ENCODE measurements at regions not wholly inside any gene's neighbourhood (a gene's known extent, or its start where the extent isn't known, plus 50 kb on each side); places are given as distances from the start of the nearest gene placed in this dataset.

DNA sequence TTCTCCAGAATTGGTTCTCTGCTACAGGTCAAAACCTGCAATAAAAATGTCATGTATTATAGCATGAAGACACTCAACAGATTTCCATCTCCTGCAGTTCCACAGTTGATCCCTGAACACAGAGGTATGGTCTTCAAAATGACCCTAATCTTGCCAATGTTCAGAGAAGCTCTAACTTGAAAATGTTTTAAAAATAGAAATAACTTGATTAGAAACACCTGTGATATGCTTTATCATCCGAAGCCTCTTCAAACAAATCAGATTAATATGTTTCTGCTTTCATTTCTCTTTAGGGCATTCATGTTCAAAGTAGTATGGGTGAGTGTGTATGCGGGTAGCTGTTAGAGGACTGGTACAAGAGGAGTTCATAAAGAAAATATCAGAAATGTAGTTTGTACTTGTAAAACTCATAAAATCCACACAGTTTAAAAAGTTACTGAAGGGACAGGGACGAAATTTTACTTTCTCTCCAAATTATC lies 60.4 kb downstream of the KCNRG start:
- TF ChIP-seq POLR2A (IDR thresholded peaks at IDR 0.05) (no peak), POLR2AphosphoS5 (IDR thresholded peaks at IDR 0.05) (no peak), EP300 (IDR thresholded peaks at IDR 0.05; ENCODE audit: low read depth) (no peak)
- TF ChIP-seq, protein P1, sequence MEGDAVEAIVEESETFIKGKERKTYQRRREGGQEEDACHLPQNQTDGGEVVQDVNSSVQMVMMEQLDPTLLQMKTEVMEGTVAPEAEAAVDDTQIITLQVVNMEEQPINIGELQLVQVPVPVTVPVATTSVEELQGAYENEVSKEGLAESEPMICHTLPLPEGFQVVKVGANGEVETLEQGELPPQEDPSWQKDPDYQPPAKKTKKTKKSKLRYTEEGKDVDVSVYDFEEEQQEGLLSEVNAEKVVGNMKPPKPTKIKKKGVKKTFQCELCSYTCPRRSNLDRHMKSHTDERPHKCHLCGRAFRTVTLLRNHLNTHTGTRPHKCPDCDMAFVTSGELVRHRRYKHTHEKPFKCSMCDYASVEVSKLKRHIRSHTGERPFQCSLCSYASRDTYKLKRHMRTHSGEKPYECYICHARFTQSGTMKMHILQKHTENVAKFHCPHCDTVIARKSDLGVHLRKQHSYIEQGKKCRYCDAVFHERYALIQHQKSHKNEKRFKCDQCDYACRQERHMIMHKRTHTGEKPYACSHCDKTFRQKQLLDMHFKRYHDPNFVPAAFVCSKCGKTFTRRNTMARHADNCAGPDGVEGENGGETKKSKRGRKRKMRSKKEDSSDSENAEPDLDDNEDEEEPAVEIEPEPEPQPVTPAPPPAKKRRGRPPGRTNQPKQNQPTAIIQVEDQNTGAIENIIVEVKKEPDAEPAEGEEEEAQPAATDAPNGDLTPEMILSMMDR (IDR thresholded peaks at IDR 0.05): no peak
- WGBS, 2 donors (ENCODE audit: low coverage in 1 of 2): 59 to 81% methylated on average over 3 of the region's 3 CpGs
- no peak for DNase-seq
- peak overlapping the region in 3 of 4 donors; percentile 14 to 30 (median 30) for H3K27ac ChIP-seq
- H3K36me3 ChIP-seq: no peaks in the 10 kb centered on the region
- no peaks in the 10 kb centered on the region for H3K9me3 ChIP-seq
- in situ Hi-C loops (cut with MboI; ENCODE audit: low pct_ligation_motif_present in 1 of 4, low pct_unique_long_range_greater_than_20kb in 1 of 4, low sequenced_read_pairs in 3 of 4) (loop anchor here in 2 of 4 donors (25.0 kb wide), 2 partner anchors 462 to 837 kb away; partner anchors contain the start of gene RNASEH2B (in 1 of the 2)), intact Hi-C loops (cut with DNase I; ENCODE audit: low total_unique reads) (no loop called here)
- no peak overlapping the region for H3K4me3 ChIP-seq
- H3K27me3 ChIP-seq: no peaks in the 10 kb centered on the region
- H3K4me1 ChIP-seq: peaks cover 5 to 88% (median 21%) of the 10 kb centered on the region in 4 donors

- H3K36me3 ChIP-seq: no peaks in the 10 kb centered on the region
- H3K9me3 ChIP-seq: no peaks in the 10 kb centered on the region
- intact Hi-C loops (cut with DNase I; ENCODE audit: low total_unique reads) (no loop called here), in situ Hi-C loops (cut with MboI; ENCODE audit: low pct_ligation_motif_present in 1 of 4, low pct_unique_long_range_greater_than_20kb in 1 of 4, low sequenced_read_pairs in 3 of 4) (loop anchor here in 2 of 4 donors (25.0 kb wide), 2 partner anchors 460 to 835 kb away; partner anchors contain the start of gene RNASEH2B (in 1 of the 2))
- H3K4me3 ChIP-seq: no peak overlapping the region
- TF ChIP-seq EP300 (IDR thresholded peaks at IDR 0.05; ENCODE audit: low read depth) (no peak), POLR2A (IDR thresholded peaks at IDR 0.05) (no peak), POLR2AphosphoS5 (IDR thresholded peaks at IDR 0.05) (no peak)
- TF ChIP-seq, protein P1 (IDR thresholded peaks at IDR 0.05): no peak
- H3K4me1 ChIP-seq: peaks cover 5 to 74% (median 18%) of the 10 kb centered on the region in 4 donors
- H3K27me3 ChIP-seq: no peaks in the 10 kb centered on the region
- 50 to 54% methylated on average over 1 of the region's 1 CpG for WGBS, 2 donors (ENCODE audit: low coverage in 1 of 2)
- peak overlapping the region in 2 of 4 donors; percentile 16 to 93 for H3K27ac ChIP-seq
- DNase-seq: no peak
Measured at GRCh38 chr13:50077431-50077830, 62.2 kb downstream of the KCNRG start.

GRCh38 chr13:50078231-50078894 lies 63.1 kb downstream of the KCNRG start:
- Histone ChIP-seq H3K9me3 (no peaks in the 10 kb centered on the region), H3K27ac (peak overlapping the region in 3 of 4 donors; percentile 91 to 96 (median 93)), H3K27me3 (no peaks in the 10 kb centered on the region), H3K4me1 (peaks cover 5 to 75% (median 23%) of the 10 kb centered on the region in 4 donors), H3K4me3 (peak overlapping the region in 2 of 4 donors; percentile 83 to 86), H3K36me3 (no peaks in the 10 kb centered on the region)
- in situ Hi-C loops (cut with MboI; ENCODE audit: low pct_ligation_motif_present in 1 of 4, low pct_unique_long_range_greater_than_20kb in 1 of 4, low sequenced_read_pairs in 3 of 4): loop anchor here in 2 of 4 donors (25.0 kb wide), 2 partner anchors 459 to 834 kb away; partner anchors contain the start of gene RNASEH2B (in 1 of the 2)
- 40 to 55% methylated on average over 3 of the region's 3 CpGs for WGBS, 2 donors (ENCODE audit: low coverage in 1 of 2)
- no peak for DNase-seq
- intact Hi-C loops (cut with DNase I; ENCODE audit: low total_unique reads): no loop called here
- TF ChIP-seq EP300 (IDR thresholded peaks at IDR 0.05; ENCODE audit: low read depth) (no peak), POLR2A (IDR thresholded peaks at IDR 0.05) (no peak)
- TF ChIP-seq, protein P1 (IDR thresholded peaks at IDR 0.05): no peak

DNA sequence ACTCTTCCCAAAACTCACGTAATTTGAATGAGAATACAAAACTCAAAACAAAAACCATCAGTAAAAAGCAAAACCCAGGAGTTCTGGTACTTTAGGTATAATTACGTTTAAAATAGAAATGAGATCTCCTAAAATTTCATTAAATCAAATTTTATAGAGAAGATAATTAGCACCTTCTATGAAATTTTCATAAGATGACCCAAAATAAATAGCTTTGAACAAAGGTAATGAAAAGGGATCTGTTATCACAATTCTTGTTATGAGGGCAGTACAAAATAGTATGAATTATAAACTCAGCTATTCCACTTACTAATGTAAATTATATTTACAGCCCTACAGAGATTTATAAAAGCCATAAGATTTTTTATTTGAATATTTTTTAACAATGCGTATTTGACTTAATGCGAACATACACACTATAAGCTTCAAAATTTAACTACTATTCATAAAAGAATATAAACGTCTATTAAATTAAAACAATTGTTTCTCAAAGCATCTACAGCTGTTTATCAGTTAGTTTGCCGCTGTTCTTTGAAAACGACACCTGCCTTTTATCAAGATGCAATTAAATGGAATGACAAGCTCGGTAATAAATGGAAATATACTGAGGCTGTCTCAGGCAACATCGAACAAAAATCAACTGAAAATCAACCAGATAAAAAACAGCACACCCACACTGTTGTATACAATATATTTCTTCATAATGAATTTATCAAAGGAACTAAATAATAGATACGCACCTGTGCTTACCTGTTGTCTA lies 63.8 kb downstream of the KCNRG start:
- no peaks in the 10 kb centered on the region for H3K36me3 ChIP-seq
- no peaks in the 10 kb centered on the region for H3K27me3 ChIP-seq
- 21 to 27% methylated on average over 10 of the region's 10 CpGs for WGBS, 2 donors (ENCODE audit: low coverage in 1 of 2)
- no peaks in the 10 kb centered on the region for H3K9me3 ChIP-seq
- intact Hi-C loops (cut with DNase I; ENCODE audit: low total_unique reads): no loop called here
- no peak for DNase-seq
- TF ChIP-seq, protein P1 (IDR thresholded peaks at IDR 0.05): no peak
- TF ChIP-seq POLR2A (IDR thresholded peaks at IDR 0.05): no peak
- no peak for TF ChIP-seq EP300 (IDR thresholded peaks at IDR 0.05; ENCODE audit: low read depth)
- TF ChIP-seq POLR2AphosphoS5 (IDR thresholded peaks at IDR 0.05): no peak
- in situ Hi-C loops (cut with MboI; ENCODE audit: low pct_ligation_motif_present in 1 of 4, low pct_unique_long_range_greater_than_20kb in 1 of 4, low sequenced_read_pairs in 3 of 4): loop anchor here in 2 of 4 donors (25.0 kb wide), 2 partner anchors 458 to 833 kb away; partner anchors contain the start of gene RNASEH2B (in 1 of the 2)
- H3K4me1 ChIP-seq: peaks cover 5 to 76% (median 27%) of the 10 kb centered on the region in 4 donors
- H3K4me3 ChIP-seq: peak overlapping the region in 3 of 4 donors; percentile 62 to 86 (median 83)
- peak overlapping the region; percentile 91 to 96 (median 94) for H3K27ac ChIP-seq

Data from transverse colon (tissue), 4 donors.